ENCODE measurements at regions not wholly inside any gene's neighbourhood (a gene's known extent, or its start where the extent isn't known, plus 50 kb on each side); places are given as distances from the start of the nearest gene placed in this dataset.
A peak's percentile ranks its signal among the peaks of the same experiment; 100 is the strongest.
"Not testable (repeated sequence)": the region's sequence is repeated elsewhere in the genome, so short reads cannot be mapped to it uniquely, and the experiment has no call there.

- DNase-seq (ENCODE audit: low spot score) (no peak), FAIRE-seq (peak; percentile 97)
Observed at GRCh38 chr2:43149482-43150107, 76.8 kb downstream of the ZFP36L2 start.

GRCh38 chr2:43146083-43146482 is 80.3 kb downstream of the ZFP36L2 start:
- no peak for FAIRE-seq
- DNase-seq (ENCODE audit: low spot score) = no peak

GRCh38 chr2:43144263-43144662 is 82.1 kb downstream of the ZFP36L2 start:
- FAIRE-seq (no peak), DNase-seq (ENCODE audit: low spot score) (no peak)

- FAIRE-seq (no peak), DNase-seq (ENCODE audit: low spot score) (no peak)
Observed at GRCh38 chr2:43143756-43144155, 82.7 kb downstream of the ZFP36L2 start.

GRCh38 chr2:43142921-43143438 is 83.4 kb downstream of the ZFP36L2 start:
- DNase-seq (ENCODE audit: low spot score) = no peak
- FAIRE-seq = no peak

GRCh38 chr2:43141636-43142151 is 84.7 kb downstream of the ZFP36L2 start:
- not testable (repeated sequence) for FAIRE-seq; DNase-seq (ENCODE audit: low spot score)

- FAIRE-seq (no peak), DNase-seq (ENCODE audit: low spot score) (no peak)
Observed at GRCh38 chr2:43139996-43140621, 86.3 kb downstream of the ZFP36L2 start.

- DNase-seq (ENCODE audit: low spot score) (no peak), FAIRE-seq (no peak)
Observed at GRCh38 chr2:43139501-43139900, 86.9 kb downstream of the ZFP36L2 start.

- no peak for FAIRE-seq
- no peak for DNase-seq (ENCODE audit: low spot score)
Observed at GRCh38 chr2:43138441-43138840, 88.0 kb downstream of the ZFP36L2 start.

- DNase-seq (ENCODE audit: low spot score) (no peak), FAIRE-seq (no peak)
Observed at GRCh38 chr2:43136876-43137275, 89.5 kb downstream of the ZFP36L2 start.

GRCh38 chr2:43136011-43136799 is 90.2 kb downstream of the ZFP36L2 start:
- no peak for FAIRE-seq
- DNase-seq (ENCODE audit: low spot score) = no peak

- DNase-seq (ENCODE audit: low spot score) (no peak), FAIRE-seq (no peak)
Observed at GRCh38 chr2:43135583-43135982, 90.8 kb downstream of the ZFP36L2 start.

- FAIRE-seq = no peak
- DNase-seq (ENCODE audit: low spot score) = no peak
Observed at GRCh38 chr2:43134571-43134889, 91.9 kb downstream of the ZFP36L2 start.

GRCh38 chr2:43133708-43134570 is 92.5 kb downstream of the ZFP36L2 start:
- DNase-seq (ENCODE audit: low spot score) (no peak), FAIRE-seq (no peak)

GRCh38 chr2:43133336-43133707 is 93.1 kb downstream of the ZFP36L2 start:
- DNase-seq (ENCODE audit: low spot score) (no peak), FAIRE-seq (no peak)

- no peak for FAIRE-seq
- no peak for DNase-seq (ENCODE audit: low spot score)
Observed at GRCh38 chr2:43132683-43133301, 93.6 kb downstream of the ZFP36L2 start.

- no peak for DNase-seq (ENCODE audit: low spot score)
- FAIRE-seq = no peak
Observed at GRCh38 chr2:43131890-43132682, 94.3 kb downstream of the ZFP36L2 start.

GRCh38 chr2:43131051-43131889 is 95.1 kb downstream of the ZFP36L2 start:
- DNase-seq (ENCODE audit: low spot score) = peak; percentile 65
- FAIRE-seq = peak; percentile 65

- FAIRE-seq = no peak
- DNase-seq (ENCODE audit: low spot score) = no peak
Observed at GRCh38 chr2:43130548-43130875, 95.9 kb downstream of the ZFP36L2 start.

Data from urothelium cell line (cell line).